Endothelial cell of umbilical vein (primary cell): ENCODE measurements at regions not wholly inside any gene's neighbourhood (a gene's known extent, or its start where the extent isn't known, plus 50 kb on each side); places are given as distances from the start of the nearest gene placed in this dataset.

Experiments used
- BruUV-seq: library from RNA; stranded (reverse); fragments of 400-500 nt; replicated peaks from 2 replicates; lab custom pipeline; 2021; lab: Mats Ljungman, UMichigan
- CTCF ChIA-PET: fragments of 300-600, 350-600 bp; sonication (Branson Sonifier 250); formaldehyde crosslinking; loops from one replicate; lab custom pipeline; 2021; ENCODE audit warnings: antibody characterized with exemption, inconsistent platforms; lab: Charles Lee
- POLR2A ChIA-PET: fragments of 300-600, 350-600 bp; sonication (Branson Sonifier 250); formaldehyde crosslinking; loops from one replicate; lab custom pipeline; 2021; ENCODE audit warnings: antibody characterized with exemption, inconsistent platforms; lab: Charles Lee
- DNase-seq: peaks from one replicate; pipeline ENCODE4 v3.0.0-alpha.2; 2011; ENCODE audit warnings: low read depth, low spot score
- FAIRE-seq: peaks from 2 replicates; lab custom pipeline; 2011; peaks lifted over from hg19 to GRCh38; lab: Jason Lieb, UNC
- H2AFZ ChIP-seq: 2 replicates; pipeline ENCODE4 v1.6.0; 2012; ENCODE audit warnings: low read depth, low read length, control low read depth, inconsistent platforms
- H3K27ac ChIP-seq: 2 replicates; pipeline ENCODE4 v1.5.1; 2011; ENCODE audit warnings: low read depth, mild to moderate bottlenecking, control low read depth, low read length, moderate library complexity; ENCODE audit not compliant: insufficient read depth
- H3K27me3 ChIP-seq, 2 experiments: 2 replicates each; pipeline versions ENCODE4 v1.6.0 to v1.6.1; 2011; ENCODE audit warnings: low read length in 2 of 2, mixed read lengths in 1 of 2; ENCODE audit not compliant: control insufficient read depth in 2 of 2, insufficient read depth in 2 of 2
- H3K36me3 ChIP-seq, 2 experiments: 2 replicates in 1 of 2; 3 replicates in 1 of 2; pipeline ENCODE4 v1.5.1; 2011; ENCODE audit warnings: low read length in 2 of 2, mild to moderate bottlenecking in 1 of 2, moderate library complexity in 1 of 2; ENCODE audit not compliant: control insufficient read depth in 2 of 2, insufficient read depth in 2 of 2; ENCODE audit errors: extremely low read depth in 1 of 2
- H3K4me1 ChIP-seq: 3 replicates; pipeline ENCODE4 v1.5.1; 2011; ENCODE audit warnings: mild to moderate bottlenecking, low read length; ENCODE audit not compliant: control insufficient read depth, insufficient read depth; ENCODE audit errors: extremely low read depth
- H3K4me2 ChIP-seq: 2 replicates; pipeline ENCODE4 v1.6.1; 2011; ENCODE audit warnings: low read length, control low read depth, mixed read lengths; ENCODE audit not compliant: insufficient read depth
- H3K4me3 ChIP-seq, 3 experiments: fragments of 200-600 bp in 1 of 3; sonication (generic), shearing (Covaris generic) in 1 of 3; replicated peaks in 1 of 3; 2 replicates each; pipeline ENCODE4 v1.5.1; 2011 to 2016; ENCODE audit warnings: control low read depth in 3 of 3, low read length in 3 of 3, mild to moderate bottlenecking in 2 of 3, inconsistent platforms in 1 of 3, low read depth in 1 of 3, moderate library complexity in 1 of 3; ENCODE audit not compliant: insufficient read depth in 1 of 3
- H3K79me2 ChIP-seq: 2 replicates; pipeline ENCODE4 v1.6.0; 2012; ENCODE audit warnings: low read length, inconsistent platforms; ENCODE audit not compliant: control insufficient read depth, insufficient read depth
- H3K9ac ChIP-seq: replicated peaks from 2 replicates; pipeline ENCODE3; 2011; ENCODE audit warnings: low read length, control low read depth; ENCODE audit not compliant: insufficient read depth; ENCODE audit errors: extremely low read depth
- H3K9me1 ChIP-seq: replicated peaks from 3 replicates; pipeline ENCODE4 v1.6.0; 2011; ENCODE audit warnings: mild to moderate bottlenecking, low read length; ENCODE audit not compliant: control insufficient read depth, insufficient read depth; ENCODE audit errors: extremely low read depth
- H3K9me3 ChIP-seq: replicated peaks from 2 replicates; pipeline ENCODE4 v1.5.1; 2012; ENCODE audit warnings: low read length, inconsistent platforms; ENCODE audit not compliant: control insufficient read depth, insufficient read depth
- H4K20me1 ChIP-seq: replicated peaks from 2 replicates; pipeline ENCODE3; 2011; ENCODE audit warnings: mild to moderate bottlenecking, low read length; ENCODE audit not compliant: control insufficient read depth, insufficient read depth; ENCODE audit errors: extremely low read depth
- CTCF ChIP-seq, 2 donors: IDR thresholded peaks; 1 replicate in 1 of 2; 2 replicates in 1 of 2; pipeline ENCODE4 v1.5.1; 2011; ENCODE audit warnings: low read length in 2 of 2, mild to moderate bottlenecking in 2 of 2, moderate library complexity in 2 of 2, control low read depth in 1 of 2, inconsistent platforms in 1 of 2, low read depth in 1 of 2; ENCODE audit not compliant: insufficient read depth in 1 of 2; ENCODE audit errors: extremely low read depth in 1 of 2
- EZH2 ChIP-seq: IDR thresholded peaks from 2 replicates; pipeline ENCODE4 v1.6.1; 2012; ENCODE audit warnings: borderline replicate concordance, low read depth, mild to moderate bottlenecking, moderate library complexity, low read length, inconsistent platforms; ENCODE audit not compliant: severe bottlenecking
- FOS ChIP-seq: IDR thresholded peaks from 2 replicates; pipeline ENCODE4 v1.6.1; 2011; ENCODE audit warnings: mild to moderate bottlenecking, low read length, moderate library complexity, borderline replicate concordance; ENCODE audit not compliant: insufficient read depth
- GATA2 ChIP-seq: IDR thresholded peaks from 2 replicates; pipeline ENCODE4 v1.7.0; 2011; ENCODE audit warnings: low read depth, mild to moderate bottlenecking, moderate library complexity, mixed read lengths, low read length; ENCODE audit not compliant: insufficient read length, insufficient read depth
- JUN ChIP-seq: IDR thresholded peaks from 2 replicates; pipeline ENCODE4 v1.6.1; 2011; ENCODE audit warnings: borderline replicate concordance, low read depth; ENCODE audit not compliant: insufficient read length, insufficient read depth
- MAX ChIP-seq: IDR thresholded peaks from 2 replicates; pipeline ENCODE4 v1.6.1; 2011; ENCODE audit not compliant: insufficient read depth, insufficient read length
- MYC ChIP-seq: IDR thresholded peaks from one replicate; pipeline ENCODE4 v1.6.1; 2011; ENCODE audit warnings: mild to moderate bottlenecking, low read depth, low read length
- POLR2A ChIP-seq: IDR thresholded peaks from 2 replicates; pipeline ENCODE4 v1.6.1; 2012; ENCODE audit warnings: low read depth, mild to moderate bottlenecking, control low read depth, low read length
- POLR2AphosphoS5 ChIP-seq: IDR thresholded peaks from 2 replicates; pipeline ENCODE4 v1.6.1; 2012; ENCODE audit warnings: low read depth, mild to moderate bottlenecking, control low read depth, low read length, moderate library complexity; ENCODE audit not compliant: insufficient read depth
- dilution Hi-C: fragments of 300-500 bp; cut with MboI; formaldehyde crosslinking; loops from one replicate; pipeline ENCODE4 v1.15.0; 2019; ENCODE audit warnings: low sequenced_read_pairs; ENCODE audit not compliant: extremely low pct_ligation_motif_present
- intact Hi-C: fragments of 100-400 bp; cut with micrococcal nuclease; formaldehyde crosslinking; loops from one replicate; pipeline ENCODE4 v1.10.0; 2022

GRCh38 chr11:116598556-116598955 is 174.2 kb downstream of the BUD13 start:
- CTCF ChIA-PET, result no interaction called here
- TF ChIP-seq FOS (no peak), POLR2AphosphoS5 (no peak), EZH2 (no peak), GATA2 (no peak), MYC (no peak), JUN (no peak), POLR2A (no peak), MAX (no peak)
- peaks cover 17% of the 10 kb centered on the region for H3K4me1 ChIP-seq
- DNase-seq (no peak), FAIRE-seq (no peak)
- H3K9me3 ChIP-seq, result no peaks in the 10 kb centered on the region
- no peaks in the 10 kb centered on the region for H3K79me2 ChIP-seq
- no peak overlapping the region for H3K27ac ChIP-seq
- intact Hi-C loops, result no loop called here
- H4K20me1 ChIP-seq, result no peaks in the 10 kb centered on the region
- no TSS peak for BruUV-seq
- H3K4me3 ChIP-seq, result no peak overlapping the region
- no peak overlapping the region for H3K9ac ChIP-seq
- dilution Hi-C loops, result no loop called here
- H3K9me1 ChIP-seq, result no peaks in the 10 kb centered on the region
- POLR2A ChIA-PET, result no interaction called here
- peaks cover 0 to 2% of the 10 kb centered on the region in 2 experiments for H3K27me3 ChIP-seq
- no peaks in the 10 kb centered on the region for H3K36me3 ChIP-seq
- H2AFZ ChIP-seq, result no peak overlapping the region
- H3K4me2 ChIP-seq, result no peak overlapping the region

- Histone ChIP-seq H3K36me3 (no peaks in the 10 kb centered on the region), H3K9me3 (no peaks in the 10 kb centered on the region), H2AFZ (no peak overlapping the region), H3K79me2 (no peaks in the 10 kb centered on the region), H3K27me3 (peaks cover 0 to 2% of the 10 kb centered on the region in 2 experiments), H4K20me1 (no peaks in the 10 kb centered on the region), H3K4me2 (no peak overlapping the region), H3K9me1 (no peaks in the 10 kb centered on the region), H3K4me3 (no peak overlapping the region), H3K9ac (no peak overlapping the region), H3K4me1 (peaks cover 17% of the 10 kb centered on the region), H3K27ac (no peak overlapping the region)
- no TSS peak for BruUV-seq
- CTCF ChIA-PET, result interaction anchor here (1.0 kb wide), 1 partner anchor 21 kb away, joined by 3 read pairs; no protein-coding TSS in a partner anchor
- FAIRE-seq (no peak), DNase-seq (no peak)
- no peak for TF ChIP-seq EZH2
- TF ChIP-seq MYC, result no peak
- no peak for TF ChIP-seq CTCF (IDR thresholded peaks at IDR 0.05; ENCODE audit: extremely low read depth in 1 of 2, insufficient read depth in 1 of 2, low read depth in 1 of 2, low read length in 2 of 2)
- no peak for TF ChIP-seq FOS
- TF ChIP-seq POLR2AphosphoS5, result no peak
- no peak for TF ChIP-seq POLR2A
- TF ChIP-seq MAX, result no peak
- no peak for TF ChIP-seq JUN
- TF ChIP-seq GATA2, result no peak
- POLR2A ChIA-PET, result no interaction called here
- intact Hi-C loops (no loop called here), dilution Hi-C loops (no loop called here)
Measured at GRCh38 chr11:116598036-116598435, 174.8 kb downstream of the BUD13 start.
